ENCODE measurements at regions not wholly inside any gene's neighbourhood (a gene's known extent, or its start where the extent isn't known, plus 50 kb on each side); places are given as distances from the start of the nearest gene placed in this dataset.

- no peaks in the 10 kb centered on the region for H3K9me3 Mint-ChIP-seq
- Histone ChIP-seq H3K4me3 (ENCODE audit: control insufficient read depth in 1 of 2, extremely low read depth in 1 of 2, low read length in 1 of 2) (no peak overlapping the region), H3K27me3 (replicated peaks in 1 of 2; ENCODE audit: control insufficient read depth in 2 of 2, extremely low read depth in 1 of 2, insufficient read depth in 2 of 2, low read length in 1 of 2) (no peaks in the 10 kb centered on the region), H3K27ac (ENCODE audit: low read length) (no peak overlapping the region), H3K9me3 (no peaks in the 10 kb centered on the region), H3K36me3 (ENCODE audit: control insufficient read depth in 2 of 2, extremely low read depth in 1 of 2, insufficient read depth in 1 of 2, low read length in 1 of 2) (no peaks in the 10 kb centered on the region), H3K4me1 (ENCODE audit: control insufficient read depth in 1 of 2, extremely low read depth in 1 of 2, insufficient read depth in 2 of 2, low read length in 2 of 2) (no peaks in the 10 kb centered on the region)
- WGBS (ENCODE audit: insufficient coverage), result 97% methylated on average over 5 of the region's 16 CpGs
- H3K4me3 Mint-ChIP-seq, result no peak overlapping the region
- no peaks in the 10 kb centered on the region for H3K36me3 Mint-ChIP-seq
- H3K27me3 Mint-ChIP-seq, result peaks cover 7% of the 10 kb centered on the region in 2 donors
- ChIA-PET CTCF (interaction anchor here in 1 of 2 donors (0.7 kb wide), 1 partner anchor 44 kb away, joined by 3 read pairs; no protein-coding TSS in a partner anchor), POLR2A (no interaction called here)
- no peak for ATAC-seq (replicated peaks in 1 of 4)
- no peak for DNase-seq
- no peak overlapping the region for H3K27ac Mint-ChIP-seq
- no peaks in the 10 kb centered on the region for H3K4me1 Mint-ChIP-seq
These were observed 50.4 kb upstream of the CXADR start for GRCh38 chr21:17462276-17462981.

Measured in T-cell (primary cell).